SH-SY5Y (cell line): ENCODE measurements at regions not wholly inside any gene's neighbourhood (a gene's known extent, or its start where the extent isn't known, plus 50 kb on each side); places are given as distances from the start of the nearest gene placed in this dataset.

Source experiments
- GATA2 ChIP-seq: IDR thresholded peaks from 2 replicates; pipeline ENCODE4 v1.6.1; 2011; ENCODE audit warnings: mild to moderate bottlenecking, low read depth, low read length
- GATA3 ChIP-seq: IDR thresholded peaks from 2 replicates; pipeline ENCODE4 v1.6.1; 2011; ENCODE audit warnings: low read depth, mild to moderate bottlenecking, low read length, moderate library complexity

- TF ChIP-seq GATA2 (no peak), GATA3 (no peak)
Observed at GRCh38 chr1:201665036-201665435, 126.1 kb downstream of the NAV1 start.
